KMS-11 (cell line): ENCODE measurements at regions not wholly inside any gene's neighbourhood (a gene's known extent, or its start where the extent isn't known, plus 50 kb on each side); places are given as distances from the start of the nearest gene placed in this dataset.

Experiments used
- H2AFZ ChIP-seq: fragments of 200-600 bp; sonication (generic); 2 replicates; pipeline ENCODE4 v1.6.1; 2016; ENCODE audit warnings: antibody characterized with exemption, mixed run types, low read depth
- H3K27ac ChIP-seq: fragments of 200-600 bp; sonication (generic); 2 replicates; pipeline ENCODE4 v1.6.1; 2016; ENCODE audit warnings: mild to moderate bottlenecking, mixed run types
- H3K27me3 ChIP-seq: fragments of 200-600 bp; sonication (generic); 2 replicates; pipeline ENCODE4 v1.6.1; 2017; ENCODE audit warnings: mild to moderate bottlenecking, low read depth, mixed run types, moderate library complexity; ENCODE audit not compliant: insufficient read depth
- H3K36me3 ChIP-seq: fragments of 200-600 bp; sonication (generic); 2 replicates; pipeline ENCODE4 v1.6.1; 2017; ENCODE audit warnings: mild to moderate bottlenecking, mixed run types; ENCODE audit not compliant: insufficient read depth
- H3K4me1 ChIP-seq: fragments of 200-600 bp; sonication (generic); 2 replicates; pipeline ENCODE4 v1.6.1; 2016; ENCODE audit warnings: mild to moderate bottlenecking, low read depth, mixed run types; ENCODE audit not compliant: poor library complexity, severe bottlenecking
- H3K4me2 ChIP-seq: fragments of 200-600 bp; sonication (generic); 2 replicates; pipeline ENCODE4 v1.7.0; 2016; ENCODE audit warnings: mild to moderate bottlenecking, mixed run types
- H3K4me3 ChIP-seq: fragments of 200-600 bp; sonication (generic); IDR thresholded peaks from 2 replicates; pipeline ENCODE4 v1.6.1; 2017; ENCODE audit warnings: low read depth, low read length, mixed read lengths; ENCODE audit not compliant: insufficient read depth
- H3K79me2 ChIP-seq: fragments of 200-600 bp; sonication (generic); 2 replicates; pipeline ENCODE4 v1.6.1; 2016; ENCODE audit warnings: low read depth, mixed run types; ENCODE audit not compliant: insufficient read depth
- H3K9ac ChIP-seq: fragments of 200-600 bp; sonication (generic); 2 replicates; pipeline ENCODE4 v1.6.1; 2016; ENCODE audit warnings: mild to moderate bottlenecking, mixed run types
- H4K20me1 ChIP-seq: fragments of 200-600 bp; sonication (generic); 2 replicates; pipeline ENCODE4 v1.6.1; 2016; ENCODE audit warnings: mild to moderate bottlenecking, mixed run types; ENCODE audit not compliant: insufficient read depth
- TF ChIP-seq, protein P1 (sequence below): fragments of 200-600 bp; sonication (generic); conservative IDR thresholded peaks from 2 replicates; pipeline ENCODE4 v1.6.1; 2017; ENCODE audit warnings: low read depth, mild to moderate bottlenecking, antibody characterized with exemption, low read length, moderate library complexity, mixed read lengths

GRCh38 chr1:164473544-164473943 lies 85.4 kb upstream of the PBX1 start:
- H2AFZ ChIP-seq, result no peak overlapping the region
- no peaks in the 10 kb centered on the region for H3K79me2 ChIP-seq
- H3K27ac ChIP-seq, result no peak overlapping the region
- H3K4me2 ChIP-seq, result no peak overlapping the region
- no peaks in the 10 kb centered on the region for H4K20me1 ChIP-seq
- no peaks in the 10 kb centered on the region for H3K36me3 ChIP-seq
- H3K27me3 ChIP-seq, result no peaks in the 10 kb centered on the region
- H3K4me3 ChIP-seq, result no peak overlapping the region
- H3K9ac ChIP-seq, result no peak overlapping the region
- TF ChIP-seq, protein P1, sequence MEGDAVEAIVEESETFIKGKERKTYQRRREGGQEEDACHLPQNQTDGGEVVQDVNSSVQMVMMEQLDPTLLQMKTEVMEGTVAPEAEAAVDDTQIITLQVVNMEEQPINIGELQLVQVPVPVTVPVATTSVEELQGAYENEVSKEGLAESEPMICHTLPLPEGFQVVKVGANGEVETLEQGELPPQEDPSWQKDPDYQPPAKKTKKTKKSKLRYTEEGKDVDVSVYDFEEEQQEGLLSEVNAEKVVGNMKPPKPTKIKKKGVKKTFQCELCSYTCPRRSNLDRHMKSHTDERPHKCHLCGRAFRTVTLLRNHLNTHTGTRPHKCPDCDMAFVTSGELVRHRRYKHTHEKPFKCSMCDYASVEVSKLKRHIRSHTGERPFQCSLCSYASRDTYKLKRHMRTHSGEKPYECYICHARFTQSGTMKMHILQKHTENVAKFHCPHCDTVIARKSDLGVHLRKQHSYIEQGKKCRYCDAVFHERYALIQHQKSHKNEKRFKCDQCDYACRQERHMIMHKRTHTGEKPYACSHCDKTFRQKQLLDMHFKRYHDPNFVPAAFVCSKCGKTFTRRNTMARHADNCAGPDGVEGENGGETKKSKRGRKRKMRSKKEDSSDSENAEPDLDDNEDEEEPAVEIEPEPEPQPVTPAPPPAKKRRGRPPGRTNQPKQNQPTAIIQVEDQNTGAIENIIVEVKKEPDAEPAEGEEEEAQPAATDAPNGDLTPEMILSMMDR, result no peak
- H3K4me1 ChIP-seq, result no peaks in the 10 kb centered on the region

- no peaks in the 10 kb centered on the region for H3K27me3 ChIP-seq
- no peak overlapping the region for H3K27ac ChIP-seq
- H3K4me1 ChIP-seq, result no peaks in the 10 kb centered on the region
- H3K36me3 ChIP-seq, result no peaks in the 10 kb centered on the region
- no peak overlapping the region for H3K4me2 ChIP-seq
- H3K79me2 ChIP-seq, result no peaks in the 10 kb centered on the region
- no peak overlapping the region for H3K9ac ChIP-seq
- H2AFZ ChIP-seq, result no peak overlapping the region
- H4K20me1 ChIP-seq, result no peaks in the 10 kb centered on the region
- TF ChIP-seq, protein P1, result no peak
- H3K4me3 ChIP-seq, result no peak overlapping the region
These were observed 83.2 kb upstream of the PBX1 start for GRCh38 chr1:164475834-164476233.

- Histone ChIP-seq H3K4me3 (no peak overlapping the region), H3K4me2 (no peak overlapping the region), H3K79me2 (no peaks in the 10 kb centered on the region), H3K27me3 (no peaks in the 10 kb centered on the region), H3K9ac (no peak overlapping the region), H2AFZ (no peak overlapping the region), H4K20me1 (no peaks in the 10 kb centered on the region), H3K27ac (no peak overlapping the region), H3K36me3 (no peaks in the 10 kb centered on the region), H3K4me1 (no peaks in the 10 kb centered on the region)
- TF ChIP-seq, protein P1, result no peak
These were observed 81.6 kb upstream of the PBX1 start for GRCh38 chr1:164477343-164477742.

GRCh38 chr1:164479242-164479641 lies 79.7 kb upstream of the PBX1 start:
- Histone ChIP-seq H3K27ac (no peak overlapping the region), H3K4me3 (no peak overlapping the region), H3K4me2 (no peak overlapping the region), H3K4me1 (no peaks in the 10 kb centered on the region), H4K20me1 (no peaks in the 10 kb centered on the region), H3K9ac (no peak overlapping the region), H3K36me3 (no peaks in the 10 kb centered on the region), H3K79me2 (no peaks in the 10 kb centered on the region), H2AFZ (no peak overlapping the region), H3K27me3 (no peaks in the 10 kb centered on the region)
- TF ChIP-seq, protein P1, result no peak
